SK-N-SH (cell line): ENCODE measurements at regions not wholly inside any gene's neighbourhood (a gene's known extent, or its start where the extent isn't known, plus 50 kb on each side); places are given as distances from the start of the nearest gene placed in this dataset.

Experiments
- CTCF ChIA-PET: fragments of 300-600, 350-600 bp; formaldehyde crosslinking; extraction: SDS; loops from one replicate; lab custom pipeline; 2021; lab: Yijun Ruan, JAX
- POLR2A ChIA-PET: fragments of 350-600 bp; sonication (Branson Sonifier 250); formaldehyde crosslinking; extraction: SDS; loops from one replicate; lab custom pipeline; 2020; ENCODE audit warnings: antibody characterized with exemption, inconsistent platforms; lab: Yijun Ruan, JAX
- DNase-seq: peaks from one replicate; pipeline ENCODE4 v3.0.0; 2012
- H2AFZ ChIP-seq: fragments of 200-600 bp; sonication (generic); 2 replicates; pipeline ENCODE4 v1.8.1; 2016; ENCODE audit warnings: antibody characterized with exemption, mild to moderate bottlenecking, low read depth
- H3F3A ChIP-seq: fragments of 200-600 bp; sonication (generic); replicated peaks from 2 replicates; pipeline ENCODE3; 2016; ENCODE audit warnings: antibody characterized with exemption, mild to moderate bottlenecking; ENCODE audit not compliant: insufficient read depth
- H3K27ac ChIP-seq, 2 experiments: fragments of 200-500 bp in 1 of 2; fragments of 200-600 bp in 1 of 2; sonication (Bioruptor generic) in 1 of 2; sonication (generic), shearing (Covaris generic) in 1 of 2; 2 replicates each; pipeline versions ENCODE4 v1.5.1 to v1.6.1; 2014 to 2016; ENCODE audit warnings: low read depth in 2 of 2, inconsistent platforms in 1 of 2, low read length in 1 of 2, mild to moderate bottlenecking in 1 of 2, mixed read lengths in 1 of 2
- H3K27me3 ChIP-seq: fragments of 200-600 bp; sonication (generic), shearing (Covaris generic); 2 replicates; pipeline ENCODE4 v1.6.1; 2016; ENCODE audit warnings: mixed run types; ENCODE audit not compliant: insufficient read depth
- H3K36me3 ChIP-seq, 2 experiments: fragments of 200-500 bp in 1 of 2; fragments of 200-600 bp in 1 of 2; sonication (Bioruptor generic) in 1 of 2; sonication (generic) in 1 of 2; replicated peaks in 1 of 2; 2 replicates each; pipeline versions ENCODE3 to v1.5.1; 2014 to 2016; ENCODE audit warnings: low read length in 1 of 2, mild to moderate bottlenecking in 1 of 2; ENCODE audit not compliant: insufficient read depth in 2 of 2, control insufficient read depth in 1 of 2
- H3K4me1 ChIP-seq, 2 experiments: fragments of 200-500 bp in 1 of 2; fragments of 200-600 bp in 1 of 2; sonication (Bioruptor generic) in 1 of 2; sonication (generic), shearing (Covaris generic) in 1 of 2; 2 replicates each; pipeline versions ENCODE4 v1.5.1 to v1.6.1; 2014 to 2016; ENCODE audit warnings: low read depth in 1 of 2, low read length in 1 of 2, mixed run types in 1 of 2; ENCODE audit not compliant: insufficient read depth in 2 of 2, control insufficient read depth in 1 of 2
- H3K4me2 ChIP-seq: fragments of 200-600 bp; sonication (generic), shearing (Covaris generic); 2 replicates; pipeline ENCODE4 v1.6.1; 2017; ENCODE audit warnings: mixed run types
- H3K4me3 ChIP-seq, 2 experiments: fragments of 200-500 bp in 1 of 2; fragments of 200-600 bp in 1 of 2; sonication (Bioruptor generic) in 1 of 2; sonication (generic), shearing (Covaris generic) in 1 of 2; 2 replicates each; pipeline versions ENCODE4 v1.5.1 to v1.8.1; 2014 to 2016; ENCODE audit warnings: low read depth in 2 of 2, inconsistent platforms in 1 of 2, low read length in 1 of 2, mild to moderate bottlenecking in 1 of 2, mixed read lengths in 1 of 2, moderate library complexity in 1 of 2
- H3K79me2 ChIP-seq: fragments of 200-600 bp; sonication (generic); 2 replicates; pipeline ENCODE4 v1.8.1; 2017; ENCODE audit warnings: mild to moderate bottlenecking; ENCODE audit not compliant: insufficient read depth
- H3K9ac ChIP-seq: fragments of 200-600 bp; sonication (generic); 2 replicates; pipeline ENCODE4 v1.6.1; 2017; ENCODE audit warnings: mixed run types
- H3K9me2 ChIP-seq: fragments of 200-600 bp; sonication (generic); 2 replicates; pipeline ENCODE4 v1.6.1; 2017; ENCODE audit warnings: mixed run types
- H3K9me3 ChIP-seq: fragments of 200-600 bp; sonication (generic); 2 replicates; pipeline ENCODE4 v1.6.1; 2017; ENCODE audit warnings: mixed run types, mild to moderate bottlenecking, moderate library complexity
- H4K20me1 ChIP-seq: fragments of 200-600 bp; sonication (generic); 2 replicates; pipeline ENCODE4 v1.6.1; 2017; ENCODE audit warnings: mild to moderate bottlenecking, mixed run types; ENCODE audit not compliant: insufficient read depth
- CHD2 ChIP-seq: fragments of 150-350 bp; IDR thresholded peaks from 2 replicates; pipeline ENCODE4 v1.6.1; 2018; ENCODE audit warnings: low read length; ENCODE audit not compliant: partially characterized antibody
- CTCF ChIP-seq: fragments of 200-600 bp; sonication (generic); IDR thresholded peaks from 2 replicates; pipeline ENCODE4 v1.6.1; 2017; ENCODE audit warnings: antibody characterized with exemption, mild to moderate bottlenecking, moderate library complexity
- ELF1 ChIP-seq: IDR thresholded peaks from 2 replicates; pipeline ENCODE4 v1.4.0; 2012
- EZH2phosphoT487 ChIP-seq: fragments of 200-600 bp; sonication (generic); IDR thresholded peaks from 2 replicates; pipeline ENCODE4 v1.6.1; 2017; ENCODE audit warnings: low read depth, mixed run types, mild to moderate bottlenecking, antibody characterized with exemption, moderate library complexity, borderline replicate concordance
- FOSL2 ChIP-seq: IDR thresholded peaks from 2 replicates; pipeline ENCODE4 v1.4.0; 2012; ENCODE audit warnings: low read depth, mild to moderate bottlenecking, moderate library complexity, borderline replicate concordance
- GABPA ChIP-seq: IDR thresholded peaks from 2 replicates; pipeline ENCODE4 v1.4.0; 2012; ENCODE audit warnings: low read depth, mild to moderate bottlenecking
- MEF2A ChIP-seq: IDR thresholded peaks from 2 replicates; pipeline ENCODE4 v1.4.0; 2012; ENCODE audit warnings: low read depth, borderline replicate concordance
- MXI1 ChIP-seq: IDR thresholded peaks from 2 replicates; pipeline ENCODE4 v1.6.1; 2012; ENCODE audit warnings: mild to moderate bottlenecking, low read depth, low read length, improper control_type of control experiment
- NFIC ChIP-seq: IDR thresholded peaks from 2 replicates; pipeline ENCODE4 v1.4.0; 2012; ENCODE audit warnings: borderline replicate concordance
- NRF1 ChIP-seq: IDR thresholded peaks from 2 replicates; pipeline ENCODE4 v1.6.1; 2012; ENCODE audit warnings: low read depth, mild to moderate bottlenecking, low read length
- POLR2AphosphoS5 ChIP-seq: IDR thresholded peaks from 2 replicates; pipeline ENCODE4 v1.6.1; 2012; ENCODE audit warnings: low read depth, low read length
- RAD21 ChIP-seq: IDR thresholded peaks from 2 replicates; pipeline ENCODE4 v1.6.1; 2012; ENCODE audit warnings: mild to moderate bottlenecking, low read length
- RCOR1 ChIP-seq: fragments of 150-350 bp; IDR thresholded peaks from 2 replicates; pipeline ENCODE4 v1.6.1; 2017; ENCODE audit warnings: antibody characterized with exemption, low read length
- RFX5 ChIP-seq: IDR thresholded peaks from 2 replicates; pipeline ENCODE4 v1.6.1; 2012; ENCODE audit warnings: mild to moderate bottlenecking, improper control_type of control experiment, low read length
- RXRA ChIP-seq: IDR thresholded peaks from 2 replicates; pipeline ENCODE4 v1.4.0; 2012; ENCODE audit warnings: low read depth, mild to moderate bottlenecking, borderline replicate concordance
- SMC3 ChIP-seq: IDR thresholded peaks from 2 replicates; pipeline ENCODE4 v1.6.1; 2012; ENCODE audit warnings: low read depth, low read length, improper control_type of control experiment
- TAF1 ChIP-seq: IDR thresholded peaks from 2 replicates; pipeline ENCODE4 v1.6.1; 2012; ENCODE audit warnings: low read depth, mild to moderate bottlenecking, low read length, moderate library complexity, borderline replicate concordance
- WGBS: methylation state at CpG from one replicate; pipeline ENCODE4 v1.1.6; 2017; ENCODE audit warnings: low lambda C conversion rate; 5-methylcytosine and 5-hydroxymethylcytosine counted together
- TF ChIP-seq, protein P1 (sequence below): fragments of 150-350 bp; IDR thresholded peaks from 2 replicates; pipeline ENCODE4 v1.6.1; 2016; ENCODE audit warnings: mild to moderate bottlenecking, low read depth, low read length
- TF ChIP-seq, protein P2 (sequence below): fragments of 150-350 bp; IDR thresholded peaks from 2 replicates; pipeline ENCODE4 v1.6.1; 2017; ENCODE audit warnings: antibody characterized with exemption, low read length, low read depth, borderline replicate concordance
- TF ChIP-seq, protein P3 (sequence below): IDR thresholded peaks from 2 replicates; pipeline ENCODE4; 2012

- TF ChIP-seq, protein P1, sequence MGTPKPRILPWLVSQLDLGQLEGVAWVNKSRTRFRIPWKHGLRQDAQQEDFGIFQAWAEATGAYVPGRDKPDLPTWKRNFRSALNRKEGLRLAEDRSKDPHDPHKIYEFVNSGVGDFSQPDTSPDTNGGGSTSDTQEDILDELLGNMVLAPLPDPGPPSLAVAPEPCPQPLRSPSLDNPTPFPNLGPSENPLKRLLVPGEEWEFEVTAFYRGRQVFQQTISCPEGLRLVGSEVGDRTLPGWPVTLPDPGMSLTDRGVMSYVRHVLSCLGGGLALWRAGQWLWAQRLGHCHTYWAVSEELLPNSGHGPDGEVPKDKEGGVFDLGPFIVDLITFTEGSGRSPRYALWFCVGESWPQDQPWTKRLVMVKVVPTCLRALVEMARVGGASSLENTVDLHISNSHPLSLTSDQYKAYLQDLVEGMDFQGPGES = no peak
These were observed 360.2 kb upstream of the ROPN1 start (continued) for GRCh38 chr3:124352149-124352539.

DNA sequence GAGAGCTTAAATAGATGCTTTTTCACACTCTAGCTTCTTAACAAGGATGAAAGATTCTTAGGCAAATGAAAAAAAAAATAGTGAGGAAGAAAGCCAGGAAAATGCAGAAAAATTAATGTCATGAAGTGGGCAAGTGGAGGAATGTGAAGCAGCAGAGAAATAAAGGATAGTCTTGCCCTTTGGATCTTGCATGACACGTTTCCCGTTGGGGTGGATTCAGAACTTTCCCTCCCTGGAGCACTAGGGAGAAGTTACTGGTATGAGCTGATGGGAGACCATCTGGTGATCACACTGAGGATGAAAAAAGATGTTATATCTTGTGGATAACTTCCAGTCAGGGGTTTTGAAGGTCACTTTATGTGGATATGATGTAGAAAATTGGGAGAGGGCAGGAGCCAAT, 361.8 kb upstream of the ROPN1 start:
- H4K20me1 ChIP-seq = no peaks in the 10 kb centered on the region
- DNase-seq = no peak
- H3K27ac ChIP-seq = no peak overlapping the region
- no peaks in the 10 kb centered on the region for H3K27me3 ChIP-seq
- H3K9me2 ChIP-seq = no peaks in the 10 kb centered on the region
- H3F3A ChIP-seq = no peaks in the 10 kb centered on the region
- H3K9ac ChIP-seq = no peak overlapping the region
- no peak for TF ChIP-seq SMC3
- TF ChIP-seq, protein P2, sequence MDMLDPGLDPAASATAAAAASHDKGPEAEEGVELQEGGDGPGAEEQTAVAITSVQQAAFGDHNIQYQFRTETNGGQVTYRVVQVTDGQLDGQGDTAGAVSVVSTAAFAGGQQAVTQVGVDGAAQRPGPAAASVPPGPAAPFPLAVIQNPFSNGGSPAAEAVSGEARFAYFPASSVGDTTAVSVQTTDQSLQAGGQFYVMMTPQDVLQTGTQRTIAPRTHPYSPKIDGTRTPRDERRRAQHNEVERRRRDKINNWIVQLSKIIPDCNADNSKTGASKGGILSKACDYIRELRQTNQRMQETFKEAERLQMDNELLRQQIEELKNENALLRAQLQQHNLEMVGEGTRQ = no peak
- TF ChIP-seq CHD2 = no peak
- TF ChIP-seq NRF1 = no peak
- TF ChIP-seq MXI1 = no peak
- TF ChIP-seq, protein P1 = no peak
- no peak for TF ChIP-seq RXRA
- TF ChIP-seq, protein P3, sequence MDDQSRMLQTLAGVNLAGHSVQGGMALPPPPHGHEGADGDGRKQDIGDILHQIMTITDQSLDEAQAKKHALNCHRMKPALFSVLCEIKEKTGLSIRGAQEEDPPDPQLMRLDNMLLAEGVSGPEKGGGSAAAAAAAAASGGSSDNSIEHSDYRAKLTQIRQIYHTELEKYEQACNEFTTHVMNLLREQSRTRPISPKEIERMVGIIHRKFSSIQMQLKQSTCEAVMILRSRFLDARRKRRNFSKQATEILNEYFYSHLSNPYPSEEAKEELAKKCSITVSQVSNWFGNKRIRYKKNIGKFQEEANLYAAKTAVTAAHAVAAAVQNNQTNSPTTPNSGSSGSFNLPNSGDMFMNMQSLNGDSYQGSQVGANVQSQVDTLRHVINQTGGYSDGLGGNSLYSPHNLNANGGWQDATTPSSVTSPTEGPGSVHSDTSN = no peak
- no peak for TF ChIP-seq CTCF
- no peak for TF ChIP-seq TAF1
- no peak for TF ChIP-seq RAD21
- no peak for TF ChIP-seq ELF1
- TF ChIP-seq FOSL2 = no peak
- no peak for TF ChIP-seq EZH2phosphoT487
- no peak for TF ChIP-seq GABPA
- TF ChIP-seq MEF2A = no peak
- no peak for TF ChIP-seq RFX5
- TF ChIP-seq NFIC = no peak
- TF ChIP-seq RCOR1 = no peak
- TF ChIP-seq POLR2AphosphoS5 = no peak
- H2AFZ ChIP-seq = no peak overlapping the region
- H3K9me3 ChIP-seq = no peaks in the 10 kb centered on the region
- H3K4me3 ChIP-seq = no peak overlapping the region
- H3K4me2 ChIP-seq = no peak overlapping the region
- 87% methylated on average over 2 of the region's 2 CpGs for WGBS
- H3K4me1 ChIP-seq = peaks cover 0 to 6% of the 10 kb centered on the region in 2 experiments; a peak in 2 of 4 replicates
- H3K79me2 ChIP-seq = no peaks in the 10 kb centered on the region
- POLR2A ChIA-PET = no interaction called here
- peaks cover 0 to 3% of the 10 kb centered on the region in 2 experiments for H3K36me3 ChIP-seq
- CTCF ChIA-PET = interaction anchor here (0.6 to 10.2 kb wide), 5 partner anchors 41 to 337 kb away, joined by 3 to 165 read pairs (median 5); no protein-coding TSS in a partner anchor
